VCaP (cell line): ENCODE measurements at regions not wholly inside any gene's neighbourhood (a gene's known extent, or its start where the extent isn't known, plus 50 kb on each side); places are given as distances from the start of the nearest gene placed in this dataset.

Experiments
- H3K27ac ChIP-seq: fragments of 450-650 bp; 2 replicates; pipeline ENCODE4 v1.5.1; 2017
- CTCF ChIP-seq: fragments of 450-650 bp; conservative IDR thresholded peaks from 2 replicates; pipeline ENCODE4 v1.5.1; 2017; ENCODE audit warnings: mild to moderate bottlenecking, moderate library complexity

- H3K27ac ChIP-seq, result no peak overlapping the region
- TF ChIP-seq CTCF, result no peak
Observed at GRCh38 chr4:28677808-28678207, 1817.2 kb downstream of the STIM2 start.

- H3K27ac ChIP-seq, result no peak overlapping the region
- no peak for TF ChIP-seq CTCF
Observed at GRCh38 chr4:28682847-28683246, 1822.2 kb downstream of the STIM2 start.

- TF ChIP-seq CTCF, result peak; percentile 44; the same call in 1 of the 2 replicates
- H3K27ac ChIP-seq, result no peak overlapping the region
Observed at GRCh38 chr4:28686618-28687017, 1826.0 kb downstream of the STIM2 start.

GRCh38 chr4:28690890-28691289 lies 1830.2 kb downstream of the STIM2 start:
- TF ChIP-seq CTCF, result no peak

GRCh38 chr4:28702571-28702970 lies 1841.9 kb downstream of the STIM2 start:
- TF ChIP-seq CTCF, result no peak
- H3K27ac ChIP-seq, result no peak overlapping the region

More at GRCh38 chr4:28690890-28691289, 1830.2 kb downstream of the STIM2 start:
- no peak overlapping the region for H3K27ac ChIP-seq

GRCh38 chr4:28709891-28710290 lies 1849.2 kb downstream of the STIM2 start:
- TF ChIP-seq CTCF, result no peak
- no peak overlapping the region for H3K27ac ChIP-seq

GRCh38 chr4:28723371-28723770 lies 1862.7 kb downstream of the STIM2 start:
- TF ChIP-seq CTCF, result no peak

GRCh38 chr4:28724239-28724638 lies 1863.6 kb downstream of the STIM2 start:
- no peak for TF ChIP-seq CTCF
- no peak overlapping the region for H3K27ac ChIP-seq

More at GRCh38 chr4:28723371-28723770, 1862.7 kb downstream of the STIM2 start:
- H3K27ac ChIP-seq, result no peak overlapping the region
